OCI-LY7 (cell line): ENCODE measurements at regions not wholly inside any gene's neighbourhood (a gene's known extent, or its start where the extent isn't known, plus 50 kb on each side); places are given as distances from the start of the nearest gene placed in this dataset.

Experiments used
- EZH2phosphoT487 ChIP-seq: fragments of 200-600 bp; sonication (generic); IDR thresholded peaks from 2 replicates; pipeline ENCODE4 v1.6.1; 2018; ENCODE audit warnings: low read depth, borderline replicate concordance, mild to moderate bottlenecking, mixed run types, antibody characterized with exemption, low read length, moderate library complexity, mixed read lengths
- TF ChIP-seq, protein P1 (sequence below): fragments of 200-600 bp; sonication (generic); conservative IDR thresholded peaks from 2 replicates; pipeline ENCODE4 v1.5.1; 2014; ENCODE audit warnings: mild to moderate bottlenecking, antibody characterized with exemption, low read length, moderate library complexity, mixed read lengths

DNA sequence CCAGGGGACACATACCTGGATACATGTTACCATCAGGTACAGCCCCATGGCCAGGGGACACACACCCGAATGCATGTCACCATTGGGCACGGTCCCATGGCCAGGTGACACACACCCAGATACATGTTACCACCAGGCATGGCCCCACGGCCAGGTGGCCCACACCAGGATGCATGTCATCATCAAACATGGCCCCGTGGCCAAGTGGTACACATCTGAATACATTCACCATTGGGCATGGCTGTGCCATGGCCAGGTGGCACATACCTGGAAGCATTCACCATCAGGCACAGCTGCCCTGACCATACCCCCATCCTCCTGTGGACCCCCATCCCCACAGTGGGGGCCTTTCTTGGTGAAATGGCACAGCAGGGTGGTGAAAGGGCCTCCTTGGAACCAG, 97.6 kb downstream of the RBFOX3 start:
- TF ChIP-seq, protein P1, sequence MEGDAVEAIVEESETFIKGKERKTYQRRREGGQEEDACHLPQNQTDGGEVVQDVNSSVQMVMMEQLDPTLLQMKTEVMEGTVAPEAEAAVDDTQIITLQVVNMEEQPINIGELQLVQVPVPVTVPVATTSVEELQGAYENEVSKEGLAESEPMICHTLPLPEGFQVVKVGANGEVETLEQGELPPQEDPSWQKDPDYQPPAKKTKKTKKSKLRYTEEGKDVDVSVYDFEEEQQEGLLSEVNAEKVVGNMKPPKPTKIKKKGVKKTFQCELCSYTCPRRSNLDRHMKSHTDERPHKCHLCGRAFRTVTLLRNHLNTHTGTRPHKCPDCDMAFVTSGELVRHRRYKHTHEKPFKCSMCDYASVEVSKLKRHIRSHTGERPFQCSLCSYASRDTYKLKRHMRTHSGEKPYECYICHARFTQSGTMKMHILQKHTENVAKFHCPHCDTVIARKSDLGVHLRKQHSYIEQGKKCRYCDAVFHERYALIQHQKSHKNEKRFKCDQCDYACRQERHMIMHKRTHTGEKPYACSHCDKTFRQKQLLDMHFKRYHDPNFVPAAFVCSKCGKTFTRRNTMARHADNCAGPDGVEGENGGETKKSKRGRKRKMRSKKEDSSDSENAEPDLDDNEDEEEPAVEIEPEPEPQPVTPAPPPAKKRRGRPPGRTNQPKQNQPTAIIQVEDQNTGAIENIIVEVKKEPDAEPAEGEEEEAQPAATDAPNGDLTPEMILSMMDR, result no peak
- no peak for TF ChIP-seq EZH2phosphoT487
